ENCODE measurements at regions not wholly inside any gene's neighbourhood (a gene's known extent, or its start where the extent isn't known, plus 50 kb on each side); places are given as distances from the start of the nearest gene placed in this dataset.

DNA sequence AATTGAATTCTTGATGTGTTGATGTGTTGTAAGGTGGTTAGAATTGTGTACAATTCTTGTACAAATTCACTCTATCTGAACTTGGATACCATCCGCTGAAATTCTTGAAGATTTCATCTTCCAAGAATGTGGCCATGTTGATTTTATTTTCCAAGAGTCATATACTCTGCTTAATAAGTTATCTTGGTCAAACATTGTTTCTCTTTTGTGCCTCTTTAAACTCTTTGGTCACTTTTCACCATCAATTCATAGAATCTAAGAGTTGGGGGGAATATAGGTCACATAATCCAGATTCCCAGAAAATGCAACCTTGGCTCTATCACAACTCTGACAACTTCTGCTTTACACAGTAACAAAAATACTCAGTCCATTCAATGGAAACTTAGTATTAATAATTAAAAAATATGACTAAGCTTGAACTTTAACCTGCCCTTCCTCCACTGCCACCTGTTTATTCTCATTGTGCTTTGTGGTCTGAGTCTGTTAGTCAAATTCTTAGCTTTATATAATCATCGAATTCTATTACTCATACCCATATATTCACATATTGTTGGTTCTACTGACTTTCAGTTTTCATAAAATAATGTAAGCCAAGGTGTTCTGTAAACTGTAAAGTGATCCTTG, 373.2 kb downstream of the LMO7 start:
- TF ChIP-seq, protein P1, sequence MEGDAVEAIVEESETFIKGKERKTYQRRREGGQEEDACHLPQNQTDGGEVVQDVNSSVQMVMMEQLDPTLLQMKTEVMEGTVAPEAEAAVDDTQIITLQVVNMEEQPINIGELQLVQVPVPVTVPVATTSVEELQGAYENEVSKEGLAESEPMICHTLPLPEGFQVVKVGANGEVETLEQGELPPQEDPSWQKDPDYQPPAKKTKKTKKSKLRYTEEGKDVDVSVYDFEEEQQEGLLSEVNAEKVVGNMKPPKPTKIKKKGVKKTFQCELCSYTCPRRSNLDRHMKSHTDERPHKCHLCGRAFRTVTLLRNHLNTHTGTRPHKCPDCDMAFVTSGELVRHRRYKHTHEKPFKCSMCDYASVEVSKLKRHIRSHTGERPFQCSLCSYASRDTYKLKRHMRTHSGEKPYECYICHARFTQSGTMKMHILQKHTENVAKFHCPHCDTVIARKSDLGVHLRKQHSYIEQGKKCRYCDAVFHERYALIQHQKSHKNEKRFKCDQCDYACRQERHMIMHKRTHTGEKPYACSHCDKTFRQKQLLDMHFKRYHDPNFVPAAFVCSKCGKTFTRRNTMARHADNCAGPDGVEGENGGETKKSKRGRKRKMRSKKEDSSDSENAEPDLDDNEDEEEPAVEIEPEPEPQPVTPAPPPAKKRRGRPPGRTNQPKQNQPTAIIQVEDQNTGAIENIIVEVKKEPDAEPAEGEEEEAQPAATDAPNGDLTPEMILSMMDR (IDR thresholded peaks at IDR 0.05), result no peak
- TF ChIP-seq POLR2A (IDR thresholded peaks at IDR 0.05), result no peak

Data from body of pancreas (tissue), 4 donors.